HCT116 (cell line): ENCODE measurements at regions not wholly inside any gene's neighbourhood (a gene's known extent, or its start where the extent isn't known, plus 50 kb on each side); places are given as distances from the start of the nearest gene placed in this dataset.

ENCODE experiments used
- EZH2 ChIP-seq: fragments of 200-600 bp; sonication (generic); IDR thresholded peaks from 2 replicates; pipeline ENCODE4 v1.6.1; 2017; ENCODE audit warnings: antibody characterized with exemption, mixed run types
- EZH2phosphoT487 ChIP-seq: fragments of 200-600 bp; IDR thresholded peaks from 2 replicates; pipeline ENCODE4 v1.6.1; 2018; ENCODE audit warnings: antibody characterized with exemption, borderline replicate concordance
- POLR2A ChIP-seq: IDR thresholded peaks from 2 replicates; pipeline ENCODE4 v1.7.0; 2011; ENCODE audit warnings: borderline replicate concordance; ENCODE audit not compliant: insufficient read depth, insufficient read length; ENCODE audit errors: extremely low read depth
- POLR2AphosphoS5 ChIP-seq: IDR thresholded peaks from 2 replicates; pipeline ENCODE4 v1.6.1; 2011; ENCODE audit warnings: mild to moderate bottlenecking, low read depth, low read length, moderate library complexity
- SP1 ChIP-seq: IDR thresholded peaks from 2 replicates; pipeline ENCODE4 v1.6.1; 2012; ENCODE audit warnings: low read depth
- SRF ChIP-seq: IDR thresholded peaks from 2 replicates; pipeline ENCODE4 v1.6.1; 2012; ENCODE audit warnings: low read depth
- TF ChIP-seq, protein P1 (sequence below), 3 experiments: fragments of 200-600 bp in 1 of 3; sonication (generic) in 1 of 3; IDR thresholded peaks in 2 of 3; conservative IDR thresholded peaks in 1 of 3; 2 replicates each; pipeline ENCODE4 v1.5.1; 2012 to 2017; ENCODE audit warnings: low read depth in 2 of 3, low read length in 2 of 3, antibody characterized with exemption in 1 of 3, borderline replicate concordance in 1 of 3, control low read depth in 1 of 3, mild to moderate bottlenecking in 1 of 3, mixed read lengths in 1 of 3, mixed run types in 1 of 3, moderate library complexity in 1 of 3; ENCODE audit not compliant: insufficient read depth in 1 of 3

DNA sequence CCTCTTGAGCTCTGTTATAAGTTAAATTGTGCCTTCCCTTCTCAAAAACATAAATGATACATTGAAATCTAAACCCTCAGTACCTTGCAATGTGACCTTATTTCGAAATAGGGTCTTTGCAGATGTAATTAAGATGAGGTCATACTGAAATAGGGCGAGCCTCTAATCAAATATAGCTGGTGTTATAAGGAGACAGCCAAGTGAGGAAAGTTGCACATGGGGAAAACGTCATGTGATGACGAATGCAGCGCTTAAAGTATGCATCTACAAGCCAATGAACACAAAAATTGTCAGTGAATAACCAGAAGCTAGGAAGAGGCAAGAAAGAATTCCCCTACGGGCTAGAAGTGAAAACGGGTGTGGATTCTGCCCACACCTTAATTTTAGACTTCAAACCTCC, 305.2 kb upstream of the FOXG1 start:
- TF ChIP-seq, protein P1, sequence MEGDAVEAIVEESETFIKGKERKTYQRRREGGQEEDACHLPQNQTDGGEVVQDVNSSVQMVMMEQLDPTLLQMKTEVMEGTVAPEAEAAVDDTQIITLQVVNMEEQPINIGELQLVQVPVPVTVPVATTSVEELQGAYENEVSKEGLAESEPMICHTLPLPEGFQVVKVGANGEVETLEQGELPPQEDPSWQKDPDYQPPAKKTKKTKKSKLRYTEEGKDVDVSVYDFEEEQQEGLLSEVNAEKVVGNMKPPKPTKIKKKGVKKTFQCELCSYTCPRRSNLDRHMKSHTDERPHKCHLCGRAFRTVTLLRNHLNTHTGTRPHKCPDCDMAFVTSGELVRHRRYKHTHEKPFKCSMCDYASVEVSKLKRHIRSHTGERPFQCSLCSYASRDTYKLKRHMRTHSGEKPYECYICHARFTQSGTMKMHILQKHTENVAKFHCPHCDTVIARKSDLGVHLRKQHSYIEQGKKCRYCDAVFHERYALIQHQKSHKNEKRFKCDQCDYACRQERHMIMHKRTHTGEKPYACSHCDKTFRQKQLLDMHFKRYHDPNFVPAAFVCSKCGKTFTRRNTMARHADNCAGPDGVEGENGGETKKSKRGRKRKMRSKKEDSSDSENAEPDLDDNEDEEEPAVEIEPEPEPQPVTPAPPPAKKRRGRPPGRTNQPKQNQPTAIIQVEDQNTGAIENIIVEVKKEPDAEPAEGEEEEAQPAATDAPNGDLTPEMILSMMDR (IDR thresholded peaks at IDR 0.05 in 2 of 3, conservative IDR thresholded peaks at IDR 0.05 in 1 of 3; ENCODE audit: borderline replicate concordance in 1 of 3, insufficient read depth in 1 of 3, low read depth in 2 of 3, low read length in 2 of 3), result no peak
- no peak for TF ChIP-seq POLR2A
- no peak for TF ChIP-seq EZH2phosphoT487
- no peak for TF ChIP-seq SP1
- TF ChIP-seq SRF, result no peak
- no peak for TF ChIP-seq POLR2AphosphoS5
- TF ChIP-seq EZH2, result no peak
